ENCODE measurements at regions not wholly inside any gene's neighbourhood (a gene's known extent, or its start where the extent isn't known, plus 50 kb on each side); places are given as distances from the start of the nearest gene placed in this dataset.

DNA sequence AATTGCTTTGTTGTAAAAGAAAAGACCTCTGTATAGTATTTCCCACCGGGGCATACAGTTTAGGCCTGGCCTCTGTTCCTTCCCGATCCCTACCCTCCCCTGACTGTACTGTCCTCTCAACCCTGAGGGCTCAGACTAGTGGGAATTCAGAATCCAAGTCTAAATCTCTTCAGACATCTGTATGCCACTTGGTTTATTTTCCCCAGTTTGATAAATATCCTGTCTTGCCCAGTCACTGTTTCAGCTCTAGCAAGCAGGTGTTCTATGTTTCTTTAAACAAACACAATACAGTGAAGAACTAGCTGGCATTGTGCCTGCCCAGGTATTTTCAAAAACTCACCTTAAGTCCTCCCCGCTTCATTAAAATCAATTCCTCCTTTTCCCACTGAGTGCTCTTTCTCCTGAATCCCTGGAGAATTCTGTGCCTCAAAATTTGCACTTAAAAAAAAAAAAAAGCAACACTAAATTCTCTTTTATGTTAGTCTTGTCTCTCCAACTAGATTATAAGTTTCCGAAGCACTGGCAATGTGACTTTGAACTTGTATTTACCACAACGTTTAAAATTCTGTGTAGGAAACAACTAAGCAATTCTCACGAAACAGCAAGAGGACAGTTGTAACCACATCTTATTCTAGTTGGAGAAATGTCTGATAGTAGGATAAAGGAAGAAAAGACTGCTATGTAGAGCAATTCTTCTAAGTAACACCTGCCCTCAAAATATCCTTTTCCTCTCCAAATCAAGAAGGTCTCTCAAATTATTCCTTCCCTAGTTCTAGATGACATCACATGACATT is 112.0 kb upstream of the CARMIL1 start:
- no peak for DNase-seq

DNA sequence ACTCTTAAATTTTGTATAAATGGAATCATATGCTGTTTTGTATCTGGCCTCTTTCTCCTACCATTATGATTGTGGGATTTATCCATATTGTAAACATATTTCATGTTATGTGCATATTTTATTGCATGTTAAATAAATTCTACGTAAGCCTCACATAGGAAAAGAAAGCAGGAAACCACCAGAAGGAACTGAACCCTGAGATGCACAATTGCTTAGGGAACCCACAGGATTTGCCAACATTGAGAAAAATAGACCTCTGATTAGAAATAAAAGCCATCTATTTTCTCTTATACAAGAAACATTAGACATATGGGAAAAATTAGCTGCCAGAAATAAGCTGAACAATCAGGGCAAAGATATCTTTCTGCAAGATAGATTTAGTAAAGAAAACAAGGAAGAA is 111.2 kb upstream of the CARMIL1 start:
- DNase-seq = no peak

GRCh38 chr6:25168637-25169036 is 110.5 kb upstream of the CARMIL1 start:
- no peak for DNase-seq

DNA sequence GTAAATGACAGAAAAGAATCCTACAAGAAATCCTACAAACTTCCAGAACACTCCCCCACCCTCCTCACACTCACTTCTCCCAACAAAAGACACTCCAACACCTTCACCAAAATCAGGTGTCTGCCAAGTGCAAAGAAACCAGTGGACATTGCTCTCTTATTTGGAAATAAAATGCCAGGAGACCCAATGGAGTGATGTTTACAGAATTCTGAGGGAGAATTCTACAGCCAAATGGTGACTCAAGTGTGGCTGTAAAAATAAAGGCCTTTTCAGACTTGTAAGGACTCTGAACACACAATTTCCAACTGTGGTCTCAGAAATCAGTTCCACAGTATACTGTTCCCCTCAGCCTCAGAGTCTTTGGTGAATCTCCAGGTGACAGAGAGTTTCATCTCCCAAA is 109.6 kb upstream of the CARMIL1 start:
- DNase-seq = no peak

DNA sequence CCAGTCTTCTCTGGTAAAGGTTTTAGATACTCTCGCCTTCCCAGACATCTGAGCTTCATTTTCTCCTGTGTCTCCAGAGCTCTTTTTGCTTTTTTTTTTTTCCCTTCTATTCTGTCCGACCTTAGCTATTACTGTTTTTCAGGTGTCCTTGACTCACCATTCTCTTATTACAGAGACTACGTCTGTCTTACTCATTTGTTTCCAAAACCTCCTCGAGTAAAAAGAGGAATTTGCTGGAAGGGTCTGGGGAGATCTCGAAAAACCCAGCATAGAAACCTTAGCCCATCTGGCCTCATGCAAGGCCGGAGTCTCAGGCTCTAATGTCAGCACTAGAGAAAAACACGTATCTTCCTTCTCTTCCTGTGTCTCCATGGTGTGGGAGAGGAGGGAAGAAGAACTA is 109.2 kb upstream of the CARMIL1 start:
- no peak for DNase-seq

DNA sequence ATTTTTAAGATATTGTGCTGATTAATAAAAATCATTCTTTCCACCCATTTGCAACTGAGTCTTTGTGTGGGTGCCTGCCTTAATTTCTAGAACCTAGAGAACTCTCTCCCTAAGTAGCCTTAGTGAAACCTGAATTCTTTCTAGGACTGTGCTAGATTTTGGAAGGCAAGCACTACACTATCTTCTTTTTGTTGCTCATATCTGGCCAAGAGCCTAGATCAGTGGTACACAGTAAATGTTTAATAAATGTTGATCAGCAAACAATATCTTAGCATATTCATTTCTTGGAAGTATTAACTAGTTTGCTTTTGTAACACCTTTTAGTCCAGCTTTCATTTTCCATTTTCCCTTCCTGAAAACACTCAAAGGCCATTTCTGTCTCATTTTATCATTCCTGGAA is 108.5 kb upstream of the CARMIL1 start:
- no peak for DNase-seq

DNA sequence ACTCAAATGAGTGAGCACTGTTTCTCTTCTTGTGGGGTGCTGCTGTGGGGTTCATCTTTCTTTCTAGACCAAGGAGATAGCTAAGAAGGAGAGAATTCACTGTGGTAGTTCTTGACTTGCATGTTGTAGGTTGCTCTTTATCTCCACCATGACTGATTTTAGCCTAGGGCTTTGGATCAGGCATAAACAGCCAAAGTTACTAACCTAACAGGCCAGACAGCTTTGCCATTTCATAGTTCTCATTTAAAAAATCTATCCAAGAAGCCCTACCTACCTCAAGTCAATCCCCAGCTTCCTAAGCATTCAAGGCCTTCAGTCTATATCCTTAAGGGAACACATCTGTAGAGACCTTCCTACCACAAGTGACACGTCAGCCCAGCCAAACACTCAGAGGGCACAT is 107.9 kb upstream of the CARMIL1 start:
- no peak for DNase-seq

GRCh38 chr6:25172819-25173218 is 106.4 kb upstream of the CARMIL1 start:
- no peak for DNase-seq

GRCh38 chr6:25173246-25173645 is 105.9 kb upstream of the CARMIL1 start:
- DNase-seq = no peak

GRCh38 chr6:25173951-25174474 is 105.2 kb upstream of the CARMIL1 start:
- DNase-seq = no peak

DNA sequence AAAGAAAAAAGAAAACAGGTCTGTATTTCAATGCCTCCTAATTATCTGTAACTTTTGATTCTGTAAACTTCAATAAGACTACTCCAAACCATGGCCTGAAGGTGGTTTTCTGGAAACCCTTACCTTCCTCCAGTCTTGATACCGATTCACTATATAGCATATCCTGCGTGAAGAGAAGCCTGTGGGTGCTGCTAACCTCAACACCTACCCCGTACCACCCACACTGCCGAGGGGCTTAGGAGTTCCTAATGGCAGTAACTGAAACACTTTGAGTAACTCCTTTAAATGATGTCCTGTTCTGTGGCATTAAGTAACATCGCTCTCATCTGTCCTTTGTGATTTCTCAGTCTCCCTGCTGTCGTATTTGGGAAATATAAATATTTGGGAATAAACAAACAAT is 104.5 kb upstream of the CARMIL1 start:
- no peak for DNase-seq

- no peak for DNase-seq
Observed at GRCh38 chr6:25175196-25175595, 104.0 kb upstream of the CARMIL1 start.

GRCh38 chr6:25175681-25176080 is 103.5 kb upstream of the CARMIL1 start:
- no peak for DNase-seq

DNA sequence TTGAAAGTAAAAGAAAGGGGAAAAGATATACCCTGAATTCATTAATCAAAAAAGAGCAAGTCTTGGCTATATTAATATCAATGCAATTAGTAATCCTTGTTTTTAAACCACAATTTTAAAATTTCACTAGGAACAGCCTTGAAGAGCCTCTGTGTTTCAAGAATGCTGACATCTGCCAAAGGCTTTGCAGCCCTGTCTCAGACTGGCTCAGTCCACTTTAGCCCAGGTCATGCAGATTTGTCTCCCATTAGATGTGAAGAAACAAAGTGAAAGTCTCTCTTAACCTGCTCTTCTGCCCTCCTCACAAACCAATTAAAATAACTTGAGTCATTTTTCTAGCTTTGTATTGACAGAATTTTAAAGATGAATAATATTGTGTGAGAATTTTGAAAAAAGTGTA is 102.7 kb upstream of the CARMIL1 start:
- DNase-seq = no peak

GRCh38 chr6:25177500-25178028 is 101.6 kb upstream of the CARMIL1 start:
- no peak for DNase-seq

DNA sequence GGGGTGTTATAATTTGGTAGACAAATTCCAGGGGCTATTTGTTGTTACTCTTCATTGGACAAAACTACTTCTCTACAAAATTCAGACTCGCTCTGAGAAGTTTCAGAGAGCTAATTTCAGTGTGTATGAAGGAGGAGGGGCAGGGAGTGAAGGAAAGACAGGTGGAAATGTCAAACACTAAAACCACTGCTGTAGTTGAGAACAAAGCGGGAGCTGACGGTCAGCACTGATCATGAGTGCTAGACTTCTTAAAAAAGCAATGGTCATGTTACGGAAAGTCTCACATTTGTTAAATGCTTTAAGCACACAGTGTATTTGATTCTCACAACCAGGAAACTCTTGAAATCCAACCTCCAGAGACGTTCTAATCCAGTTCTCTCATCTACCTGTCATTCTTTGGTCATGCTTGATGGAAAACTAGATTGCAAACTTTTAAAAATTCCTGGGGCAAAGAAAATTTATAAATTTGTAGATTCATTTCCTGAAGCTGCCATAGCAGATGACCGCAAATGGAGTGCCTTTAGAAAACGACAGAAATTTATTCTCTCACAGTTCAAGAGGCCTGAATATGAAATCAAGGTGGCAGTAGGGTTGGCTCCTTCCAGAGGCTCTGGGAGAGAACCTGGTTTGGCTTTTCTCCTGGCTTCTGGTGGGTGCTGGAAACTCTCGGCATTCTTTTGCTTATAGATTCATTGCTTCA is 100.7 kb upstream of the CARMIL1 start:
- DNase-seq = no peak

DNA sequence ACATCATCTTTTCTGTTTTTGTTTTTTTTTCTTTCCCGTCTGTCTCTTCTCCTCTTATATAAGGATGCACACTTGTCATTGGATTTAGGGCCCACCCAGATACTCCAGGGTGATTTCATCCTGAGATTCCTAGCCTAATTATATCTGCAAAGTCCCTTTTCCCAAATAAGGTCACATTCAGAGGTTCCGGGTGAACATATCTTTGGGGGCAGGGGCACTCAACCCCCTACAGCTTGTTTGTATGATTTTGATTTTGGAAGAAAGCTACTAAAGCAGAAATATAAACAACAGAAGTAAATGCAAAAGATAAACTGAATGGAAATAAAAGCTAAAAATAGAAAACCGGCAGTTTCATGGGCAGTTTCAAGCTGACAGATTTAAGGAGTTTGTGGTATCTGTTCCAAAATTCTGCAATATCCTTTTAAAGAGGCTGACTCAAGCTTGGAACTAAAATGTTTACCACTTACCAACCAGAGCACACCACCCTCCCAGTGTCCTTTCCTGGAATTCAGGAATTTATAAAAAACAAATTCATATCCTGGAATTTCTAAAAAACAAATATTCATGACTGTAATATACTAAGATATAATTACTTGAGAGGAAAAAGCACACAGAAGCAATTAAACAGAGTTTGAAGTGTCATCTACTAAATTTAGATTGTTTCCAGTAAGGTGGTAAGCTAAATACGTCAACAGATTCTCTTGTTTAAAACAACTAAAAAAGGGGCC is 100.0 kb upstream of the CARMIL1 start:
- no peak for DNase-seq

GRCh38 chr6:25180630-25181349 is 98.4 kb upstream of the CARMIL1 start:
- DNase-seq = no peak

DNA sequence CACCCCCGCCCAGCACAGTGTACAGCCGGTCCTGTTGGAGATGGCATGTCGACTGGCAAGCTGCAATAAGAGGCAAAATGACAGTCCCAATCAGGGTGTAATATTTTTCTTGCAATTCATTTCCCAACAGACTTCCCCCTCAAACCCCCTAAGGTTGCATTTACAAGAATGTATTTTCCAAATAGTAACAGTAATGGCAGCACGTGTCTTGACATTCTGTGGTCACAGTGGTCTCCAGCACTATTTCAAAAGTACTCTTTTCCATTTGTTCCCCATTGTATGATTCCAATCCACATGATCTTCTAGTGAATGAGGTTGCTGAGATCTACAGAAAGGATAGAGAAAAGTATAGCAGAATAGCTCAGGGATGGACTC is 97.8 kb upstream of the CARMIL1 start:
- no peak for DNase-seq

GRCh38 chr6:25181923-25182322 is 97.3 kb upstream of the CARMIL1 start:
- no peak for DNase-seq

DNA sequence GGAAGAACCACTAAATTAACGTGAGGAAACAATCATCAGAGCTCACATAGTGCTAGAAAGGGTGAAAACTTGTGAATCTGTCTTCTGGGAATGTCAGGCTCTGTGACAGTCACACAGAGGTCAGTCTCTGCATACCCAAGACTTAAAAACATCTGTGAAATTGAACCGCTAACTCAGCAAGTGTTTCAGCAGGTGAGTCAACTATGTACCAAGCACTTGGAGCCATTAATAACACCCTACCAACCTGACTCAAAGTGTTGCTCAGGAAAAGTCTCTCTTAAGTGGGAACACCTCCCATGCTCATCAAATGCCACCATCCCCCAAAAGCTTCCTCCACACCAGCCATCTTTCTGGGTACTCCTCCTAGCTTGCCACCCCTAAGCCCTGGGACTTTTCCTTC is 92.3 kb upstream of the CARMIL1 start:
- no peak for DNase-seq

DNA sequence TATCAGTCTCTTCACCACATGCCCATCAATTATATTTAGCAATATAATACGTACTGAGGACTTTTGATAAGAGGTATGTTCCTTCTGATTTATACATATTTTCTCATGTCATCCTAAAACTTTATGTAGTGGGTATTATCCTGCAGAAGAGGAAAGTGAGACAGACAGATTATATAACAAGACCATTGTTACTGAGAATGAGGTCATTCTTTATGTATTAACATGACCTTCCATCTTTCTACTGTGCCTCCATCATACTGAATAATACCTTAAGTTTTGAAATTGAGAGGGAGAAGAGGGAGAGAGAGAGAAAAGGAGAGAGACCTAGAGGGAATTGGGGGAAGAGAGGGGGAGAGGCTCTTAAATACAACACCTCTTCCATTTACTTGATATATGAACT is 90.9 kb upstream of the CARMIL1 start:
- DNase-seq = no peak

All from effector CD4-positive, alpha-beta T cell (primary cell).